ENCODE measurements at regions not wholly inside any gene's neighbourhood (a gene's known extent, or its start where the extent isn't known, plus 50 kb on each side); places are given as distances from the start of the nearest gene placed in this dataset.
"Not testable (repeated sequence)": the region's sequence is repeated elsewhere in the genome, so short reads cannot be mapped to it uniquely, and the experiment has no call there.

- no peak for DNase-seq (ENCODE audit: low read depth, low spot score)
Measured at GRCh38 chr18:21928925-21929324, 188.3 kb downstream of the MIB1 start.

- DNase-seq (ENCODE audit: low read depth, low spot score), result no peak
Measured at GRCh38 chr18:21930177-21930576, 189.6 kb downstream of the MIB1 start.

- no peak for DNase-seq (ENCODE audit: low read depth, low spot score)
Measured at GRCh38 chr18:21933931-21934765, 193.6 kb downstream of the MIB1 start.

GRCh38 chr18:21934766-21935015 lies 194.1 kb downstream of the MIB1 start:
- DNase-seq (ENCODE audit: low read depth, low spot score), result no peak

GRCh38 chr18:21943456-21943855 lies 202.9 kb downstream of the MIB1 start:
- no peak for DNase-seq (ENCODE audit: low read depth, low spot score)

GRCh38 chr18:21949326-21950015 lies 208.9 kb downstream of the MIB1 start:
- no peak for DNase-seq (ENCODE audit: low read depth, low spot score)

GRCh38 chr18:21955757-21956652 lies 213.4 kb upstream of the GATA6 start:
- DNase-seq (ENCODE audit: low read depth, low spot score), result peak; percentile 56

GRCh38 chr18:21958263-21958662 lies 211.1 kb upstream of the GATA6 start:
- no peak for DNase-seq (ENCODE audit: low read depth, low spot score)

- no peak for DNase-seq (ENCODE audit: low read depth, low spot score)
Measured at GRCh38 chr18:21958707-21959450, 210.5 kb upstream of the GATA6 start.

- no peak for DNase-seq (ENCODE audit: low read depth, low spot score)
Measured at GRCh38 chr18:21960189-21960588, 209.2 kb upstream of the GATA6 start.

GRCh38 chr18:21963336-21963735 lies 206.1 kb upstream of the GATA6 start:
- DNase-seq (ENCODE audit: low read depth, low spot score), result no peak

GRCh38 chr18:21968338-21968737 lies 201.1 kb upstream of the GATA6 start:
- no peak for DNase-seq (ENCODE audit: low read depth, low spot score)

- no peak for DNase-seq (ENCODE audit: low read depth, low spot score)
Measured at GRCh38 chr18:21972281-21972680, 197.1 kb upstream of the GATA6 start.

GRCh38 chr18:21975954-21976353 lies 193.4 kb upstream of the GATA6 start:
- not testable (repeated sequence) for DNase-seq (ENCODE audit: low read depth, low spot score)

GRCh38 chr18:21978546-21979170 lies 190.7 kb upstream of the GATA6 start:
- no peak for DNase-seq (ENCODE audit: low read depth, low spot score)

GRCh38 chr18:21979171-21979560 lies 190.2 kb upstream of the GATA6 start:
- DNase-seq (ENCODE audit: low read depth, low spot score), result no peak

- DNase-seq (ENCODE audit: low read depth, low spot score), result no peak
Measured at GRCh38 chr18:21979759-21980158, 189.6 kb upstream of the GATA6 start.

- DNase-seq (ENCODE audit: low read depth, low spot score), result no peak
Measured at GRCh38 chr18:21980744-21981143, 188.6 kb upstream of the GATA6 start.

GRCh38 chr18:21981489-21981888 lies 187.9 kb upstream of the GATA6 start:
- DNase-seq (ENCODE audit: low read depth, low spot score), result not testable (repeated sequence)

GRCh38 chr18:21991081-21991534 lies 178.3 kb upstream of the GATA6 start:
- no peak for DNase-seq (ENCODE audit: low read depth, low spot score)

- no peak for DNase-seq (ENCODE audit: low read depth, low spot score)
Measured at GRCh38 chr18:21991886-21992285, 177.5 kb upstream of the GATA6 start.
